NCI-H187 (cell line): ENCODE measurements at regions not wholly inside any gene's neighbourhood (a gene's known extent, or its start where the extent isn't known, plus 50 kb on each side); places are given as distances from the start of the nearest gene placed in this dataset.
"Not testable (repeated sequence)": the region's sequence is repeated elsewhere in the genome, so short reads cannot be mapped to it uniquely, and the experiment has no call there.

ENCODE experiments used
- DNase-seq, 2 experiments: peaks; one replicate each; lab custom pipeline; 2025; lab: John Stamatoyannopoulos, UW

DNA sequence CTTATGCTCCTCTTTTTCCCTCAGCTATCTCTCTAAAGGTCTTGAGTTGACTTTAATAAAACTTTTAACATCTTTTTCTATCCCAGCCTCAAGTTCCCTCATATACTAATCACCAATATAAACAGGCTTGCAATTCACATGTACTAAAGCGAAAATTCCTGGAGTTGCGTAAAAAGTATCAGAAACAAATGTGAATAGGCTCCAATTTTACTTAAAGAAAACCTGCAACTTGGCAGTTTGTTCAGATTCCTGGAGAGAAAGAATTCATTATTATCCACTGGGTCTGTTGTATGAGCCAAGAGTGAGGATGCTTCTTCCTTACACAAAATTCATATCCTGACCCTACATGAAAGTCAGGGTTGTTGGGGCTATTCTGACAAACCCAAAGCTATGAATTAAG, 384.2 kb downstream of the DTWD2 start:
- DNase-seq = no peak

DNA sequence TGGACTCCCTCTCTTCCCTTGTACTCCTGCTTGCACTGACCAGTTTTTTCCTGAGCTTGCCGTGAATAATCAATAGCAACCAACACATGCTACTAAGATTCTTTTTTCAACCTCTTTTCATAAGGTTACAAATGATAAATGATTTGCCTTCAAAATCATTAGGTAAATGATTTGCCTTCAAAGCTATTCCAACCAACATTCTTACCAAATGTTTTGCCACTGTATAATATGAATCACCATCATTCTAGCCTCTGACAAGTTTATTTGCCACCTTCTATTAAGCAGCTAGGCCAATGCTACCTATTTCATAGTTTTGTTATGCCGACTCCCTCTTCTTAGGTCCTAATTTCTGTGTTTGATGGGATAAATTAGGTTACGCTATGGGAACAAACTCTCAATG, 385.1 kb downstream of the DTWD2 start:
- DNase-seq = no peak

DNA sequence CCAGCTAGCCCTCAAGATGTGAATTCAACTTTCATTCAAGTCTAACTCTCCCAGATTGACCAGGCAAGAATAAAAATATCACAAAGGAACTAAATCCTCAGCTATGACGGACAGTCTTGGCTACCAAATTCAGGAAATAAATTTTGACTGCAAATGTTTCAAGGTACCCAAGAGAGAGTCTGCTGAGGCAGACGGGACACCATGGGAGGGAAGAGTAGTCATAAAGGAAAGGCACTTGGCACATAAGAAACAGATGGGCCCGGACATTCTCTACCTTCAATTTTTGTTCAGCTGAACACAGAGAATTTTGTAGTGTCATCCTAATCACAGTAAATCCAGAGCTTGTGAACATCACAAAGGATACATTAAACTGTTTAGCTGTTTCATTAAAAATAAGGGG, 390.0 kb downstream of the DTWD2 start:
- no peak for DNase-seq

DNA sequence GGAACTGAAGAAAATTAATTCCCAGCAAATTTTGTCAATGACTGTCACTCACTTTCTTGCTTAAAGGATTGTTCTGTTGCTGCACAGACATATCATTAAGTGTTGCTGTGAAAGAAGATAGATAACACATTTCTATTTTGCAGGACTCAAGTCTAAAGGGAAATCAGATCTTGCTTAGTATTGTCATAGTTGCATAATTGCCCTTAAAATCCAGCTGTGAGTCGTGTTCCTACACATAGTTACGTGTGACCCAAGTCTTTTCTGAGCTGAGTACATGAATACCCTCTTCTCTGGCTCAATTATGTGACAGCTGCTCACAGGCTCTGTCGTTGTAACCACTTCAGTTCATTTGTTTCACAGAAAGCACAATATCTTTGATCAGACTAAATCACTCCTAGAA, 390.8 kb downstream of the DTWD2 start:
- peak in 1 of 2 experiments; percentile 9 for DNase-seq

DNA sequence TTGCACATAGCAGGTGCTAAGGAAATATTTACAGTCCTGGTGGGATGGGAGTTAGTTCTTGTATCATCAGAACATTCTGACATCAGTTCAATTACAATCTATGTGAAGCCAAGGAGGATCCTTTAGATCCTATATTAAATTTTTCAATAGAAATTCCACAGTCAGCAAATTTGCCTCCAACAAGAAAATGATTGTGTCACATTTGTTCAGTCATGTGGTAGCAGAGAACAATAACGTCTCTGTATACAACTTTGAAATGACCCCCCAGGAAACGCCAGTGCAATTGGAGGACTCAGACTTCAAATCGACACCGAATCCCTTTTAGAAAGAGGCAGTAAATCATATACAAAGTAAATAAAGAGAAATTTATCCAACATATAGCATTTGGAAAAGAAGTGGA, 392.1 kb downstream of the DTWD2 start:
- DNase-seq = no peak

DNA sequence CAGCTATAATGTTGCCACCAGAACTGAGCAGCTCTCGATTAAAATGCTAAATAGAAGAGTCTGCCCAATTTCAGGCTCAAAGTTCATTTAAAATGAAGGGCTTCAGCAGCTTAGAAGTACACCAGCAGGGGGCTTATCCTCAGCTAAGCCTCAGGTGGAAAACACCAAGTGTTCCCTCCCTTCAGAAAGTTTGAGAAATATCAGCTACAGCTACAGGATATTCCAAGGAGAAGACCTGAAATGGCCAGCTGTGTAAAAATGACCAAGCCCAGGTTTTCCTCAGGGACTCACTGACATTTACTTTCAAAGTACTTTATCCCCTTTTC, 395.4 kb downstream of the DTWD2 start:
- no peak for DNase-seq

DNA sequence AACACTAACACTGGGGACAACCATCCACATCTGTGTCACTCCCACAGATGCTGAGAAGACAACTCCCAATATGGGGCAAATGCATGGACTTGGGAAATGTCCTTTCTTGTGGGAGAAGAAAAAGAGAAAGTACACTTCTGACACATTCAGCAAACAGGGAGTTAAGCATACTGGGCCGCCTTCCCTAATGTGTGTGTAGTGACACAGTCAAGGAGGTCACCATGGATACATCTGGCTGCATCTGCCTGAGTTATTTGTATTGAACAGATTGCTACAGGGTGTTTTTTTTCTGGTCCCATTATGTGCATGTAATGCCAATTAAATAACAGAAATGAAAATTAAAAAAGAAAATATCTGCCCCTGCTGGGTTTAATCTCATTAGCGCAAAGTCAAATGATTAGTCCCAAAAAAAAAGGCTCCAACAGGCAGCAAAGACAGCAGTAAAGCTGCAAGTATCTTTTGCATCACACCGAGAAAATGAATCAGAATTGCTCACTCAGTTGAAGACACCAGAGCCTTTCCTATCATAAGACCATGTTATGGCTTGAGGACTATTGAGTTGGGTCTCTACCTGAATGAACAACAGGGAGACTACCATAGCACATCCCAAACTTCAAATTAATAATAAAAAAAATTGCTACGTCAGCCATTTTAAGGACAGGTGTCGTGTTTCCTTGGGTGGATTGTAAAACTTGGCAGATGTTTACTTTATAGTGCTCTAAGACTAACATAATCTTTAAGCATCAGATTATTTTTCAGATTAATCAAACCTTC, 395.9 kb downstream of the DTWD2 start:
- DNase-seq = no peak

DNA sequence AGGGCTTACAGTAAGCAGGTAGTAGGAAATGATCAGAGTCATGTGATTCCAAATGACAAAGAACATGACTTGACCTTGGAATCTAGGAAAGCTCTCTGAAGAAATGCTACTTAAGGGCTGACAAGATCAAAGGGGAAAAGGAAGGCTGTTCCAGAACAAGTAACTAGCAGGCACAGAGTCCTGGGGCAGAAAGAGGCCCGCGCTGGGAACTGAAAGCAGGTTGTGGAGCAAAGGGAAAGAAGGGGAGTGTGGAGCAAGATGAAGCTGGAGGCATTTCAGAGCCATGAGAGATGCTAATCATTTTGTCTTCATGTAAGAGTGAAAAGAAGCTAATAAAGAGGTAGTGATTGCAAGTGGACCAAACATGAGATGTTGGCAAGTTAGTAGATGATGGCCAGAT, 397.5 kb downstream of the DTWD2 start:
- DNase-seq = no peak

DNA sequence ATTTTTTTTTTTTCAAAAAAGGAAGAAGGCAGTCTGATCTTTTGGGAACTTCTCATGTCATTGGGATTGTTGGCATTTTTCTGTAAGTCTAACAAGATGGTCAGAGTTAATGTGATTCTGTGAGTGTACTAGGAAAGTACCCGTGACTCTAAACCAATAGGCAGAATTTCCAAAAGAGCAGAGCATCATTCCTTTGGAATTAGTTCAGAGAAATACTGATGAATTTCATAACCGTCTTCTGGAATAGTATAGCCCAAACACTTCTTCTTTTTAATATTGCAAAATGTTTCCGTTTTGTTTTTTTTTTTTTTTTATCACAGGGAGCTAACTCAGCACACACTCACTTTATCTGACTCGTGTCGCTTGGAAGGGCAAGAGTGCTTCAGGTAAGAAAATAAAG, 407.4 kb downstream of the DTWD2 start:
- DNase-seq = no peak

DNA sequence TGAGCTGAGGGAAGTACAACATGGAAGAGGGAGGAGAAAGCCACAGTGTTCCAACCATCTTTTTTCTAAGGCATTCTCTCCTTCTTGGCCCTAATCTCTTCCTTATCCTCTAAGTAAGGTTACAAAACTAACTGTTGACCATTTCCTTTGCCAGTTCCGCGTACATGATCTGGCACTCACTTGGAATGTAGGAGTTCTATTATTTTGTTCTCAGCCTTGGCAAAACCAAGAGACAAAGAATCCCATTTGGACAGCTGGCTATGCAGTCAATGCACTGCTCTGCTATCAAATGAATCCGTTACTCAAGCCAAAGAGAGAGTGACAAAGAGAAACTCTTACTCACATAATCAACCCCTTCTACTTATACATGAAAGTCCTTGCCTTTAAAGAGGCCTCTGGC, 410.3 kb downstream of the DTWD2 start:
- no peak for DNase-seq

DNA sequence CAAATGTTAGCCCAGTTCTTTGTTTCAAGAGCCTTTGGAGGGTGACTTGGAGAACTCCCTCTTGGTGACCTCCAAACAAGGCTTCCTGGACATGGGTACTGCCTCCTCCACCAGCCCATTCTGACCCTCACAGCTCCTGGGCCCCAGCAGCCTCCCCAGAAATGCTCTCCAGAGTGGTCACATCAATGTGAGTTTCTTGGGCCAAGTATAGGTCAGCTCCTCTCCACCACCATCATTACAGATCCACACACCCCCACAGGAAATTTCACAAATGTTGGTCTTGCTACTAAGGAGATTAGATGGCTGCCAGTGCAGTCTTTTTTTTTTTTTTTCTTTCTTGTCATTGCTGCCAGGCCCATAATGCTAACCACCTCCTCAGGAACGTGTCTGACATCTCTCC, 410.7 kb downstream of the DTWD2 start:
- no peak for DNase-seq

DNA sequence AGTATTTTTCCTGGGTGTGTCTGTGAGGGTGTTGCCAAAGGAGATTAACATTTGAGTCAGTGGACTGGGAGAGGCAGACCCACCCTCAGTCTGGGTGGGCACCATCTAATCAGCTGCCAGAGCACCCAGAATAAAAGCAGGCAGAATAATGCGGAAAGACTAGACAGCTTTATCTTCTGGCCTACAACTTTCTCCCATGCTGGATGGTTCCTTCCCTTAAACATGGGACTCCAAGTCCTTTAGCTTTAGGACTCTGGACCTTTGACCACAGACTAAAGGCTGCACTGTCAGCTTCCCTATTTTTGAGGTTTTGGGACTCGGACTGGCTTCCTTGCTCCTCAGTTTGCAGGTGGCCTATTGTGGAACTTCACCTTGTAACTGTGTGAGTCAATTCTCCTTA, 418.1 kb downstream of the DTWD2 start:
- DNase-seq = not testable (repeated sequence)

DNA sequence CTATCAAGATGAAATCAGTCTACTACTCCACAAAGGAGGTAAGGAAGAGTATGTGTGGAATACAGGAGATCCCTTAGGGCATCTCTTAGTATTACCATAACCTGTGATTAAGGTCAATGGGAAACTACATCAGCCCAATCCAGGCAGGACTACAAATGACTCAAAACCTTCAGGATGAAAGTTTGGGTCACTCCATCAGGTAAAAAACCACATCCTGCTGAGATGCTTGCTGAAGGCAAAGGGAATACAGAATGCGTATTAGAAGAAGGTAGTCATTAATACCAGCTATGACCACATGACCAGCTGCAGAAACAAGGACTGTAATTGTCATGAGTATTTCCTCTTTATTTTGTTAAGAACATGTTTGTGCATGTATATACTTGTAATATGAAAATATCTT, 418.8 kb downstream of the DTWD2 start:
- not testable (repeated sequence) for DNase-seq

DNA sequence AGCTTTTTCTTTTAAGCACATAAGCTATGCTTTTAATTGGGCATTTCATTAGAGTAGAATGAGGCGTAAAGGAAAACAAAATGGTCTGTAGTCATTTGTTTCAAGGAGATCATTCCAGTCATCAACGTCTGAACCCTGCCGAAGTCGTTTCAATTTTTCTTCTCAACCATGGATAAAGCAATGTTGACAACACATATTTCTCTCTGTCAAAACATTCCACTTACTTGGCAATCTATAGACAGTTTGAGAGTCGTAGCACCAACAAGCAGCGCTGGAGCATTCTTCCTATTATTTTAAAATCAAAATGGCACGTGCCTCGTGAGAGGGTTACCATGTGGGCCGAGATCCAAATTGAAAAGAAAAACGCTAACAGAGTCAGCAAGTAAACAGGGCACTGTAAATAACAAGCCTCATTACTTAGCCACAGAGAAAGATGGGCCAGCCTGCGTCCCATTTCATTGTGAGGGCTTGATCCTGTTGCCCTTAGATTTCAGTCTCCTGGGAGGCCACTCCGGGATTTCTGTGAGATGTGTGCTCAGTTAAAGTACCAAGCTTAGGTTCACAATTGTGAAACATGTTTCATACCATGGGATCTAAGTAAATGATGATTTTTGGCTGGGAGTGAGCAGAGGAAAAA, 422.9 kb downstream of the DTWD2 start:
- no peak for DNase-seq

DNA sequence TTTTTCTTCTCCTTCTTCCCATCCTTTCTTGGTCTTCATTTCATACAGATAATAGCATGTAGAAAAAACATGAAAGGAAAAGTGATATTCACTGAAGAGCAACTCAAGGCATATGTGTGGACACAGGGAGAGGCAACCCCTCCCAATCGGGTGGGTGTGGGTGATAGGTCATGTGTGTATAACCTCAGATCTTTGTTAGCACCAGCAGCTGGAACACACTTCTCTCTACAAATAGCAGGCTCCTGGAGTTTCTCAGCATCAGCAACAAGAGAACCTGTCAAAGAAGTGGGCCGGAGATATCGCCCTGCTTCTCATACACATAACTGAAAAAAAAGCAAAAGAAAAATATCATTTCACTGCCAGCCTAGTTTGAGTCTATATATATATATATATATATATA, 426.4 kb downstream of the DTWD2 start:
- no peak for DNase-seq

DNA sequence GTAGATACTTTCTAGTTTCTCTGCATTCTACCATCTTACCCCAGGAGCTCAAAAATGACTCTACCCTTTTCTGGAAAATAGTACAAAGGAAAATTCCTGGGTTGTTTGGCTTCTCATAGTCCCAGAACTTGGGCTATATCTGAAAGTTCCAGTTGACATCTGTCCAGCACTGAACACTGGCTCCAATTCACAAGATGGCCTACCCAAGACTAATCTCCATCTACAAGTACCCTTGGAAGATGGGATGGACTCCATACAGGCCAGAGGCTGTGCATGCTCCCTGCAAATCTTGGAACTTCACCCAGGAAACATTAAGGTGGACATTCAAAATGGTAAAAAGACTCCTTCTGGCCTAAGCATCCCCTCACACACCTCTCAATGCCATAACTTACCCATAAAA, 427.1 kb downstream of the DTWD2 start:
- DNase-seq = no peak

DNA sequence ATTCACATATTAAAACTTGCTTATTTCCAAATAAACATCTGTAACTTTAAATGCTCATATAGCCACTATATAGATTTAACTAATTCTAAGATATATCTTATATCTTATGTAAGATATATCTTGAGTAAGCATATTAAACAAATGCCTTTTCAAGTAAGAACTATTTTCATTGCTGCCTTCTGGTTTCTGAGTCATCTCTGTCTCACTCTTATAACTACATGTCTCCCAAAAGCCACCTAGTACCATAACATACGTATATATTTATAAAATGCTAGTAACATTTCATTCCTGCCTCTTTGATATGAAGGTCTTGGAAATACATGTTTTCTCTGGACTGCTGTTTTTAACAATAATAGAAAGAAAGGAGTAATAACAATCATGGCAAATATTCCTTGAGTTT, 429.5 kb downstream of the DTWD2 start:
- no peak for DNase-seq

DNA sequence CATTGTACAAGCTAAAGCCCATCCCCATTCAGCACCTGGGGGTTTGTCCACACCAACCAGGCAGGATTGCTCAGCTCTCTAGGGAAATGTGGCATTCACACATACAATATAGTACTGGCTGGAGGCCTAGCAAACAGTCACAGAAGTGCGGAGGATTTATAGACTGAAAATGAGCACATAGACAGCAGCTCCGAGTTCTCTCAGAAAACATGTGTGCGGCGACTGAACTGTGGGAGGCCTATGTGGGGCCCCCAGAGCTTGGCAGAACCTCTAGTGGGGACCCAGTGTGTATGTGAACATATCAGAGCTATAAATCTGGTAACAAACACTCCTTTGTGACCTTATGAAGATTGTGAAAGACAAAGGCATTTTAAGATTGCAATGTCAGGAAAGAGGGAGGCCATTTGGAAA, 431.1 kb downstream of the DTWD2 start:
- DNase-seq = no peak

DNA sequence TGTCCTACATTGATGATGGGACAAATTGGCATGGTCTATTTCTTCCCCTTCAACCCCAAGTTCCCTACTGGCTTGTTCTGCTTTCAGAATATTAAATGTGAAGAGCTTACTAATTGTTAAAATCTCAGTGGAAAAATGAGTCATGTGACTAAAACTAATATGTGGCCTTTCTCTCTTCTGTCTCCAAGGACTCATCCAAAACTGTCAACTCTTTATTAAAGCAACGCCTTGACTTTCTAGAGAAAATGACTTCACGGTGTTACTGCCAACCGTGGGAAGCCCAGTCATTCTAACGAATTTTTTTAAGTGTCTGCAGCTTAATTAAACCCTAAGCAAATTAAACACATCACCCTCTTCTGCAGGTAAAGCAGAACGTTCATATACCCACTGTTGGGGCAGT, 431.6 kb downstream of the DTWD2 start:
- DNase-seq = no peak

DNA sequence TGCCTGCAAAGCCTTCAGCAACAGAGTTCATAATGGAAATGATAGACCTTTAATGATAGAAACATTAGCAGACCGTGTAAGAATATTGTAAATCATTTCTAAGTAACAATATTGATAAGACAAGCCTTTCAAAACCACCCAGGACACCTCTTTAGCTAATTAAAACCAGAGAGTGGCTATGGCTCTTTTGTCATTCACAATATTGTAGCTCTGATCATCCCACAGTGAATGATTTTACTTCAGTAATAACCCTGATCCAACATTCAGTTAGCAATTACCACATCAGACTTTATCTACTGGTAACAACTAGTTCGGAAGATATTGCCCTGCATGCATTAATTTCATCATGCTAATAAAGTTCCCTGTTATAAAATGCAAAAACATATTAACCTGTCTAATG, 432.6 kb downstream of the DTWD2 start:
- DNase-seq = no peak

DNA sequence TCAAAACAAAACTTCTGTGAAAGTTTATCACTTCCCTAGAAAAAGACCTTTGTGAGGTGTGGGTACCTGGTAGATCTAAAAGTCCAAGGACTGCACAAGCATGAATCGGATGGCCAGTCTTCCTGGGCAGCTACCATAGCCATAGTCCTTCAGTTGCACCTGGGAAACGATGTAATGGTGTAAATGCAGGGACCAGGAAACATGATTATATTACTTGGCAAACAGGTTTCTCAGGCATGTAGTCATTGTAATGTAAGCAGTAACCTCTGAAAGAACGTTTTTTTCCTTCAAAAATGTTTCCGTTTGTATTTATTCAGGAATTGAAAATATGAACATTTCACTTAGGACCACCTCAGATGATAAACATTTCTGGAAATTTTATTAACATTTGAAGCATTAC, 433.4 kb downstream of the DTWD2 start:
- DNase-seq = no peak

DNA sequence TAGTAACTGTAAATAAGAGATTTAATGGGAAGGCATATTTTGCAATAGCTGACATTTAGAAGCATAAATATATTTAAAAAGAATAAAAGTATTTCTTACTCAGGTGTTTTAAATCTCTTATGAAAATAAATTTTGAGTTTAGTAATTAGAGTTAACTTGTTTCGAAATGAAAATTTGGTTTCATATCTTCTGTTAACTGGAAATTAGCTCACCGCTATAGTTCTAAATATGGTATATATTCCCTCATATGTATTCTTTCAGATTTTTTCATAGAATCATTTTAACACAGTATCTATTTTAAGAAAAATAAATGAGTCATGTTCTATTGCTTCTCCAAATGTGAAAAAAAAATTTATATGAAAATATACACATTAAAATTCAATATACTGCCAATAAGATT, 434.1 kb downstream of the DTWD2 start:
- DNase-seq = no peak

DNA sequence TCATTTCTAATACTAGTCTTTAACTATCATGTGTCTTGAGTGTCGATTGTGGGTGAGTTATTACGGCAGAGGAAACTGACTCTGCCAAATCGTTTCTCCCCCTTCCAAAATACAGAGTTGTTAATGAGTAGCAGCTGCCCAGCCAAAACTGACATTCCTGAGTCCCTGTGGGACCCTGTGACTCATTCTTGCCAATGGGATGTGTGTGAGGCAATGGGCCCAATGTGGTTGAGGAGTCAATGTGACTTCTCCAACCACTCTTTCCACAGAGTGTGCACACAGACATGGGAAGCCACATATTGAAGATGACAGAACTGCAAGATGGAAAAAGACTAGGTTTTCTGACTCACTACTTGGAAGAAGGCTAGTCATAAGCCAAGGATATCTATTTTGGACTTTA, 434.7 kb downstream of the DTWD2 start:
- DNase-seq = no peak

DNA sequence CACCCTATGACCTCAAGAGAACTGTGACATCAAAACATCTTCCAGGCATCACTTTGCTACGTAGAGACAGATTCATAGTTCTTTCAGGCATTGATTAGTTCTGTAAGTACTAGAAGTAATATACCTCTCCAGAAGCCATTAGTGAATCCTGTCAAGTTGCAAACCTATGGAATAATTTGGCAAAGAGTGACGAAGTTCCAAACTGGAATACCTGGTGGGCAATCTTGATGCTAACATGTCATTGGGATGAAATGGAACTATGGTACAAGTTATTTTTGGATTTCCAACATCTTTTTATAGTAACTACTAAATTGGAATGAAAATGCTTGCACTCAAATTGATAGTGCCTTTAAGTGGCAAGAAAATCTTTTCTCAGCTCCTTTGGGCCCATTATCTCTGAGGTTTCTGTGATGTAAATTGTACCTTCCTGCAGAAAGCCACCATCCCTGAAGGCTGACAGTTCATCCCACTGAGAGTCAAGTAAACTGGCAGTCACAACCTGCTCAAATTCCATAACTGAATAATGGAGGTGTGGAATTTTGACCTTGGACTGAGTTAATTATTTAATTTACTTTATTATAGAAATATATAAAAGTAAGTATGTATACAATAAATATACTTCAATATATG, 435.5 kb downstream of the DTWD2 start:
- DNase-seq = no peak
